ENCODE measurements at regions not wholly inside any gene's neighbourhood (a gene's known extent, or its start where the extent isn't known, plus 50 kb on each side); places are given as distances from the start of the nearest gene placed in this dataset.

GRCh38 chr2:120491111-120491625 lies 145.2 kb downstream of the INHBB start:
- Mint-ChIP-seq H3K4me3 (no peak overlapping the region), H3K27me3 (ENCODE audit: low read depth) (peaks cover 16% of the 10 kb centered on the region)
- no peak for TF ChIP-seq CTCF (conservative IDR thresholded peaks at IDR 0.05)

GRCh38 chr2:120493231-120493630 lies 147.3 kb downstream of the INHBB start:
- no peak for DNase-seq (ENCODE audit: low read depth, low spot score)
- H3K4me1 Mint-ChIP-seq = peaks cover 14% of the 10 kb centered on the region
- TF ChIP-seq CTCF (conservative IDR thresholded peaks at IDR 0.05) = no peak
- H3K36me3 Mint-ChIP-seq (ENCODE audit: low read depth) = no peaks in the 10 kb centered on the region
- H3K9me3 Mint-ChIP-seq = no peaks in the 10 kb centered on the region
- no peak overlapping the region for H3K4me3 Mint-ChIP-seq
- no peak overlapping the region for H3K27ac Mint-ChIP-seq (ENCODE audit: unreplicated experiment)
- peaks cover 16% of the 10 kb centered on the region for H3K27me3 Mint-ChIP-seq (ENCODE audit: low read depth)

More at GRCh38 chr2:120491111-120491625, 145.2 kb downstream of the INHBB start:
- H3K4me1 Mint-ChIP-seq = peaks cover 19% of the 10 kb centered on the region
- H3K27ac Mint-ChIP-seq (ENCODE audit: unreplicated experiment) = no peak overlapping the region
- H3K9me3 Mint-ChIP-seq = no peaks in the 10 kb centered on the region
- DNase-seq (ENCODE audit: low read depth, low spot score) = no peak
- no peaks in the 10 kb centered on the region for H3K36me3 Mint-ChIP-seq (ENCODE audit: low read depth)

GRCh38 chr2:120494446-120494845 lies 148.5 kb downstream of the INHBB start:
- no peak for TF ChIP-seq CTCF (conservative IDR thresholded peaks at IDR 0.05)
- peaks cover 2% of the 10 kb centered on the region for H3K4me1 Mint-ChIP-seq
- no peaks in the 10 kb centered on the region for H3K9me3 Mint-ChIP-seq
- no peak overlapping the region for H3K27ac Mint-ChIP-seq (ENCODE audit: unreplicated experiment)
- DNase-seq (ENCODE audit: low read depth, low spot score) = no peak
- H3K36me3 Mint-ChIP-seq (ENCODE audit: low read depth) = no peaks in the 10 kb centered on the region
- no peak overlapping the region for H3K4me3 Mint-ChIP-seq
- peaks cover 17% of the 10 kb centered on the region for H3K27me3 Mint-ChIP-seq (ENCODE audit: low read depth)

- Mint-ChIP-seq H3K27me3 (ENCODE audit: low read depth) (peaks cover 22% of the 10 kb centered on the region), H3K27ac (ENCODE audit: unreplicated experiment) (no peak overlapping the region), H3K4me1 (no peaks in the 10 kb centered on the region), H3K9me3 (no peaks in the 10 kb centered on the region), H3K36me3 (ENCODE audit: low read depth) (no peaks in the 10 kb centered on the region), H3K4me3 (no peak overlapping the region)
- no peak for DNase-seq (ENCODE audit: low read depth, low spot score)
- TF ChIP-seq CTCF (conservative IDR thresholded peaks at IDR 0.05) = no peak
These were observed 149.7 kb downstream of the INHBB start for GRCh38 chr2:120495586-120495985.

GRCh38 chr2:120496235-120496634 lies 150.3 kb downstream of the INHBB start:
- TF ChIP-seq CTCF (conservative IDR thresholded peaks at IDR 0.05) = no peak
- Mint-ChIP-seq H3K27me3 (ENCODE audit: low read depth) (peaks cover 21% of the 10 kb centered on the region), H3K36me3 (ENCODE audit: low read depth) (no peaks in the 10 kb centered on the region), H3K4me1 (no peaks in the 10 kb centered on the region), H3K4me3 (no peak overlapping the region), H3K27ac (ENCODE audit: unreplicated experiment) (no peak overlapping the region), H3K9me3 (no peaks in the 10 kb centered on the region)
- no peak for DNase-seq (ENCODE audit: low read depth, low spot score)

All from neural crest cell (in vitro differentiated cells).